ENCODE measurements at regions not wholly inside any gene's neighbourhood (a gene's known extent, or its start where the extent isn't known, plus 50 kb on each side); places are given as distances from the start of the nearest gene placed in this dataset.
"Not testable (repeated sequence)": the region's sequence is repeated elsewhere in the genome, so short reads cannot be mapped to it uniquely, and the experiment has no call there.

- DNase-seq (ENCODE audit: low read depth) = no peak
These were observed 303.9 kb upstream of the PABPC4L start for GRCh38 chr4:134505511-134505910.

- DNase-seq (ENCODE audit: low read depth) = no peak
These were observed 300.5 kb upstream of the PABPC4L start for GRCh38 chr4:134501973-134502643.

GRCh38 chr4:134501488-134501887, 299.9 kb upstream of the PABPC4L start:
- DNase-seq (ENCODE audit: low read depth) = not testable (repeated sequence)

- no peak for DNase-seq (ENCODE audit: low read depth)
These were observed 297.5 kb upstream of the PABPC4L start for GRCh38 chr4:134499074-134499473.

GRCh38 chr4:134490863-134491262, 289.3 kb upstream of the PABPC4L start:
- peak; percentile 4 for DNase-seq (ENCODE audit: low read depth)

GRCh38 chr4:134483514-134483913, 281.9 kb upstream of the PABPC4L start:
- DNase-seq (ENCODE audit: low read depth) = not testable (repeated sequence)

GRCh38 chr4:134471569-134471968, 270.0 kb upstream of the PABPC4L start:
- no peak for DNase-seq (ENCODE audit: low read depth)

GRCh38 chr4:134470544-134470943, 269.0 kb upstream of the PABPC4L start:
- DNase-seq (ENCODE audit: low read depth) = peak; percentile 5

- DNase-seq (ENCODE audit: low read depth) = no peak
These were observed 263.8 kb upstream of the PABPC4L start for GRCh38 chr4:134465417-134465816.

- no peak for DNase-seq (ENCODE audit: low read depth)
These were observed 262.2 kb upstream of the PABPC4L start for GRCh38 chr4:134463771-134464170.

GRCh38 chr4:134426821-134427220, 225.2 kb upstream of the PABPC4L start:
- DNase-seq (ENCODE audit: low read depth) = no peak

- DNase-seq (ENCODE audit: low read depth) = no peak
These were observed 224.2 kb upstream of the PABPC4L start for GRCh38 chr4:134425756-134426155.

GRCh38 chr4:134422776-134423175, 221.2 kb upstream of the PABPC4L start:
- DNase-seq (ENCODE audit: low read depth) = no peak

GRCh38 chr4:134421734-134422133, 220.1 kb upstream of the PABPC4L start:
- no peak for DNase-seq (ENCODE audit: low read depth)

GRCh38 chr4:134408897-134409296, 207.3 kb upstream of the PABPC4L start:
- DNase-seq (ENCODE audit: low read depth) = no peak

- DNase-seq (ENCODE audit: low read depth) = no peak
These were observed 200.2 kb upstream of the PABPC4L start for GRCh38 chr4:134401798-134402197.

- no peak for DNase-seq (ENCODE audit: low read depth)
These were observed 192.0 kb upstream of the PABPC4L start for GRCh38 chr4:134393592-134393991.

- no peak for DNase-seq (ENCODE audit: low read depth)
These were observed 188.7 kb upstream of the PABPC4L start for GRCh38 chr4:134390319-134390718.

GRCh38 chr4:134388351-134388750, 186.8 kb upstream of the PABPC4L start:
- DNase-seq (ENCODE audit: low read depth) = no peak

GRCh38 chr4:134382478-134383227, 181.1 kb upstream of the PABPC4L start:
- no peak for DNase-seq (ENCODE audit: low read depth)

- no peak for DNase-seq (ENCODE audit: low read depth)
These were observed 174.2 kb upstream of the PABPC4L start for GRCh38 chr4:134375775-134376174.

GRCh38 chr4:134365852-134366251, 164.3 kb upstream of the PABPC4L start:
- no peak for DNase-seq (ENCODE audit: low read depth)

GRCh38 chr4:134364928-134365327, 163.3 kb upstream of the PABPC4L start:
- DNase-seq (ENCODE audit: low read depth) = no peak
